Liver (tissue), 8 donors: ENCODE measurements at regions not wholly inside any gene's neighbourhood (a gene's known extent, or its start where the extent isn't known, plus 50 kb on each side); places are given as distances from the start of the nearest gene placed in this dataset.

Experiments used
- DNase-seq: peaks from one replicate; pipeline ENCODE4 v3.0.0-alpha.2; 2017; ENCODE audit warnings: low spot score
- H3K27ac ChIP-seq, 2 donors: one replicate each; pipeline ENCODE4 v1.7.0; 2013; ENCODE audit warnings: inconsistent platforms in 2 of 2, low read length in 2 of 2, control low read depth in 1 of 2, low read depth in 1 of 2, mild to moderate bottlenecking in 1 of 2
- H3K27me3 ChIP-seq, 4 donors: one replicate each; pipeline versions ENCODE4 v1.6.1 to v1.7.0; 2013; ENCODE audit warnings: low read length in 3 of 4, inconsistent platforms in 1 of 4, mild to moderate bottlenecking in 1 of 4, moderate library complexity in 1 of 4; ENCODE audit not compliant: control insufficient read depth in 4 of 4, insufficient read depth in 4 of 4
- H3K36me3 ChIP-seq, 4 donors: one replicate each; pipeline versions ENCODE4 v1.6.1 to v1.7.0; 2013; ENCODE audit warnings: low read length in 3 of 4, mild to moderate bottlenecking in 3 of 4, low read depth in 1 of 4, moderate library complexity in 1 of 4; ENCODE audit not compliant: control insufficient read depth in 4 of 4, insufficient read depth in 3 of 4
- H3K4me1 ChIP-seq, 4 donors: one replicate each; pipeline versions ENCODE4 v1.6.1 to v1.7.0; 2013; ENCODE audit warnings: low read length in 3 of 4, mild to moderate bottlenecking in 3 of 4, moderate library complexity in 1 of 4; ENCODE audit not compliant: control insufficient read depth in 4 of 4, insufficient read depth in 4 of 4
- H3K4me3 ChIP-seq, 3 donors: one replicate each; pipeline versions ENCODE4 v1.6.1 to v1.7.0; 2013; ENCODE audit warnings: low read length in 3 of 3, control low read depth in 1 of 3, low read depth in 1 of 3, mild to moderate bottlenecking in 1 of 3
- H3K9ac ChIP-seq, 2 donors: one replicate each; pipeline ENCODE4 v1.7.0; 2013; ENCODE audit warnings: low read length in 2 of 2, mild to moderate bottlenecking in 2 of 2, moderate library complexity in 2 of 2, control low read depth in 1 of 2, low read depth in 1 of 2
- H3K9me3 ChIP-seq, 4 donors: one replicate each; pipeline versions ENCODE4 v1.6.1 to v1.7.0; 2013; ENCODE audit warnings: low read length in 3 of 4; ENCODE audit not compliant: control insufficient read depth in 4 of 4
- EGR1 ChIP-seq, 2 donors: IDR thresholded peaks; 2 replicates each; pipeline ENCODE4 v1.6.1; 2016 to 2018; ENCODE audit warnings: antibody characterized with exemption in 2 of 2, low read depth in 2 of 2
- FOXA1 ChIP-seq: IDR thresholded peaks from 2 replicates; pipeline ENCODE4 v1.6.1; 2016; ENCODE audit warnings: antibody characterized with exemption
- FOXA2 ChIP-seq: IDR thresholded peaks from 2 replicates; pipeline ENCODE4 v1.6.1; 2016; ENCODE audit warnings: antibody characterized with exemption
- GABPA ChIP-seq, 2 donors: IDR thresholded peaks in 1 of 2; conservative IDR thresholded peaks in 1 of 2; 2 replicates each; pipeline ENCODE4 v1.6.1; 2016; ENCODE audit warnings: antibody characterized with exemption in 2 of 2, mild to moderate bottlenecking in 1 of 2, moderate library complexity in 1 of 2
- HNF4A ChIP-seq, 2 donors: conservative IDR thresholded peaks; 2 replicates each; pipeline ENCODE4 v1.6.1; 2016; ENCODE audit warnings: antibody characterized with exemption in 2 of 2, mild to moderate bottlenecking in 2 of 2
- HNF4G ChIP-seq: IDR thresholded peaks from 2 replicates; pipeline ENCODE4 v1.6.1; 2016; ENCODE audit warnings: antibody characterized with exemption
- JUND ChIP-seq, 2 donors: IDR thresholded peaks; 2 replicates each; pipeline ENCODE4 v1.6.1; 2016; ENCODE audit warnings: antibody characterized with exemption in 2 of 2
- MAX ChIP-seq: IDR thresholded peaks from 2 replicates; pipeline ENCODE4 v1.6.1; 2016; ENCODE audit warnings: antibody characterized with exemption
- NR2F2 ChIP-seq: IDR thresholded peaks from 2 replicates; pipeline ENCODE4 v1.6.1; 2016; ENCODE audit warnings: antibody characterized with exemption
- RAD21 ChIP-seq, 2 donors: IDR thresholded peaks; 2 replicates each; pipeline ENCODE4 v1.6.1; 2016; ENCODE audit warnings: antibody characterized with exemption in 2 of 2, mild to moderate bottlenecking in 2 of 2
- RXRA ChIP-seq, 2 donors: IDR thresholded peaks; 2 replicates each; pipeline ENCODE4 v1.6.1; 2017 to 2018; ENCODE audit warnings: antibody characterized with exemption in 2 of 2, mild to moderate bottlenecking in 1 of 2
- SP1 ChIP-seq: IDR thresholded peaks from 2 replicates; pipeline ENCODE4 v1.6.1; 2018; ENCODE audit warnings: antibody characterized with exemption, mild to moderate bottlenecking
- TAF1 ChIP-seq: conservative IDR thresholded peaks from 2 replicates; pipeline ENCODE4 v1.6.1; 2016; ENCODE audit warnings: antibody characterized with exemption, mild to moderate bottlenecking
- YY1 ChIP-seq: IDR thresholded peaks from 2 replicates; pipeline ENCODE4 v1.6.1; 2016; ENCODE audit warnings: antibody characterized with exemption, mild to moderate bottlenecking
- ZBTB33 ChIP-seq: IDR thresholded peaks from 2 replicates; pipeline ENCODE4 v1.6.1; 2016; ENCODE audit warnings: antibody characterized with exemption
- WGBS: extraction: QIAGEN DNeasy Blood & Tissue Kit; methylation state at CpG from one replicate; pipeline ENCODE4 v1.1.7; 2013; 5-methylcytosine and 5-hydroxymethylcytosine counted together
- TF ChIP-seq, protein P1 (sequence below): IDR thresholded peaks from 2 replicates; pipeline ENCODE4 v1.6.1; 2016; ENCODE audit warnings: antibody characterized with exemption
- TF ChIP-seq, protein P2 (sequence below): IDR thresholded peaks from 2 replicates; pipeline ENCODE4 v1.6.1; 2016; ENCODE audit warnings: antibody characterized with exemption, mild to moderate bottlenecking
- TF ChIP-seq, protein P3 (sequence below): fragments of 150-350 bp; IDR thresholded peaks from 2 replicates; pipeline ENCODE4 v1.5.1; 2017; ENCODE audit warnings: improper control_type of control experiment, low read depth, low read length; ENCODE audit not compliant: missing input control
- donor health status: healthy.
- donor health status: healthy.
- donor health status: healthy.
- donor health status: healthy.
- donor health status: healthy.

DNA sequence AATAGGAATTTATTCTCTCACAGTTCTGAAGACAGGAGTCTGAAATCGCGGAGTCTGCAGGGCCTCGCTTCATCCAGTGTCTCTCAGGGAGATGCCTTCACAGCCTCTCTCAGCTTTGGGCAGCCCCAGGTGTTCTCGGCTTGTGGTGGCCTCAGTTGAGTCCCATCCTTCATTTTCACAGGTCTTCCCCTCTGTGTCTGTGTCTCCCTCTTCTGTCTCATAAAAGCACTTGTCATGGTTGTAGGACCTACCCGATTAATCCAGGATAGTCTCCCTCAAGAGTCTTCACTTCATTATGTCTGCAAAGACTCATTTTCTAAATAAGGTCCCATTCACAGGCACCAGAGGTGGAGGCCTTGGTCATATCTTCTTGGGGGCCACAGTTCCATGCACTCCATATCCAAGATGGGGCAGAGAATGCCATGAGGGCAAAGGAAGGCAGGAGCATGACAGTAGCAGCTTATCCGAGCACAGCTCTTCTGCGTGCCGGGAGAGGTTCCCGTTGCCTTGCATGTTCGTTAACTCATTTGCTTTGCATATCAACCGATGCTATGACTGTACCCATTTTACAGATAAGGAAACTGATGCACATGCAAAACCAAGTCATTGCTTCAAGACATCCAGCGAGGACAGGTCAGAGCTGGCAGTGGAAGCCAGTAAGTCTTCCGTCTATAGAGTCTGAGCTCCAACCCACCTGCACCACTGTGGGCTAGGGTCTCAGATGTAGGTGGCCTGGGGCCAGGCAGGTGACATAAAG, 363.8 kb upstream of the SULF2 start:
- H3K9ac ChIP-seq: no peak overlapping the region
- H3K27ac ChIP-seq: no peak overlapping the region
- no peak for DNase-seq
- TF ChIP-seq HNF4A (conservative IDR thresholded peaks at IDR 0.05) (no peak), TAF1 (no peak), YY1 (no peak), GABPA (IDR thresholded peaks at IDR 0.05 in 1 of 2, conservative IDR thresholded peaks at IDR 0.05 in 1 of 2) (no peak), NR2F2 (no peak), RAD21 (IDR thresholded peaks at IDR 0.05) (no peak)
- TF ChIP-seq, protein P1, sequence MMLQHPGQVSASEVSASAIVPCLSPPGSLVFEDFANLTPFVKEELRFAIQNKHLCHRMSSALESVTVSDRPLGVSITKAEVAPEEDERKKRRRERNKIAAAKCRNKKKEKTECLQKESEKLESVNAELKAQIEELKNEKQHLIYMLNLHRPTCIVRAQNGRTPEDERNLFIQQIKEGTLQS: no peak
- H3K4me3 ChIP-seq: no peak overlapping the region
- no peaks in the 10 kb centered on the region for H3K4me1 ChIP-seq
- H3K36me3 ChIP-seq: no peaks in the 10 kb centered on the region
- H3K9me3 ChIP-seq: no peaks in the 10 kb centered on the region
- 92% methylated on average over 13 of the region's 13 CpGs for WGBS
- peaks cover 0 to 2% (median 0%) of the 10 kb centered on the region in 4 donors for H3K27me3 ChIP-seq

DNA sequence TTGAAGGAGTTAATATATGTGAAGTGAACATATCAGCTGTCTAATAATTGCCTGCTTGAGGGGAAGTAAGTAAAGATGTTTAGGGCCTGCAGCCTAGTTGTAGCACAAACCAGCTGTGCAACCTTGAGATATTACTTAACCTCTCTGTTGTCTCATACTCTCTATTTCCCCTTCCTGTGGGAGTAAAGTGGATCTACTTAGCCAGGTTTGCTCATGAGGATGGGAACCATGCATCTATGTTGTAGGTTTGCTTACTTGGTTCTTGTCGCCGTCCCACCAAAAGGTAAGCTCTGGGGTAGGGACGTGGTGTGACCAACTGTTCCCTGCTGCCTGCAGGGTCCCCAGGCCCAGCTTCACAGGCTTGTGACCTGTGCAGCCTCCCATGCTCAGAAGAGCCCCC, 362.7 kb upstream of the SULF2 start:
- TF ChIP-seq RXRA (IDR thresholded peaks at IDR 0.05): no peak
- TF ChIP-seq HNF4G: no peak
- TF ChIP-seq, protein P2, sequence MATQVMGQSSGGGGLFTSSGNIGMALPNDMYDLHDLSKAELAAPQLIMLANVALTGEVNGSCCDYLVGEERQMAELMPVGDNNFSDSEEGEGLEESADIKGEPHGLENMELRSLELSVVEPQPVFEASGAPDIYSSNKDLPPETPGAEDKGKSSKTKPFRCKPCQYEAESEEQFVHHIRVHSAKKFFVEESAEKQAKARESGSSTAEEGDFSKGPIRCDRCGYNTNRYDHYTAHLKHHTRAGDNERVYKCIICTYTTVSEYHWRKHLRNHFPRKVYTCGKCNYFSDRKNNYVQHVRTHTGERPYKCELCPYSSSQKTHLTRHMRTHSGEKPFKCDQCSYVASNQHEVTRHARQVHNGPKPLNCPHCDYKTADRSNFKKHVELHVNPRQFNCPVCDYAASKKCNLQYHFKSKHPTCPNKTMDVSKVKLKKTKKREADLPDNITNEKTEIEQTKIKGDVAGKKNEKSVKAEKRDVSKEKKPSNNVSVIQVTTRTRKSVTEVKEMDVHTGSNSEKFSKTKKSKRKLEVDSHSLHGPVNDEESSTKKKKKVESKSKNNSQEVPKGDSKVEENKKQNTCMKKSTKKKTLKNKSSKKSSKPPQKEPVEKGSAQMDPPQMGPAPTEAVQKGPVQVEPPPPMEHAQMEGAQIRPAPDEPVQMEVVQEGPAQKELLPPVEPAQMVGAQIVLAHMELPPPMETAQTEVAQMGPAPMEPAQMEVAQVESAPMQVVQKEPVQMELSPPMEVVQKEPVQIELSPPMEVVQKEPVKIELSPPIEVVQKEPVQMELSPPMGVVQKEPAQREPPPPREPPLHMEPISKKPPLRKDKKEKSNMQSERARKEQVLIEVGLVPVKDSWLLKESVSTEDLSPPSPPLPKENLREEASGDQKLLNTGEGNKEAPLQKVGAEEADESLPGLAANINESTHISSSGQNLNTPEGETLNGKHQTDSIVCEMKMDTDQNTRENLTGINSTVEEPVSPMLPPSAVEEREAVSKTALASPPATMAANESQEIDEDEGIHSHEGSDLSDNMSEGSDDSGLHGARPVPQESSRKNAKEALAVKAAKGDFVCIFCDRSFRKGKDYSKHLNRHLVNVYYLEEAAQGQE: no peak
- no peak for TF ChIP-seq EGR1 (IDR thresholded peaks at IDR 0.05; ENCODE audit: low read depth in 2 of 2)
- TF ChIP-seq JUND (IDR thresholded peaks at IDR 0.05): no peak
- no peak for TF ChIP-seq GABPA (IDR thresholded peaks at IDR 0.05 in 1 of 2, conservative IDR thresholded peaks at IDR 0.05 in 1 of 2)
- no peak for TF ChIP-seq FOXA1
- TF ChIP-seq MAX: no peak
- TF ChIP-seq HNF4A (conservative IDR thresholded peaks at IDR 0.05): no peak
- TF ChIP-seq YY1: no peak
- TF ChIP-seq RAD21 (IDR thresholded peaks at IDR 0.05): no peak
- TF ChIP-seq, protein P1: no peak
- TF ChIP-seq TAF1: no peak
- no peak for TF ChIP-seq FOXA2
- TF ChIP-seq NR2F2: no peak
- TF ChIP-seq ZBTB33: no peak
- TF ChIP-seq, protein P3, sequence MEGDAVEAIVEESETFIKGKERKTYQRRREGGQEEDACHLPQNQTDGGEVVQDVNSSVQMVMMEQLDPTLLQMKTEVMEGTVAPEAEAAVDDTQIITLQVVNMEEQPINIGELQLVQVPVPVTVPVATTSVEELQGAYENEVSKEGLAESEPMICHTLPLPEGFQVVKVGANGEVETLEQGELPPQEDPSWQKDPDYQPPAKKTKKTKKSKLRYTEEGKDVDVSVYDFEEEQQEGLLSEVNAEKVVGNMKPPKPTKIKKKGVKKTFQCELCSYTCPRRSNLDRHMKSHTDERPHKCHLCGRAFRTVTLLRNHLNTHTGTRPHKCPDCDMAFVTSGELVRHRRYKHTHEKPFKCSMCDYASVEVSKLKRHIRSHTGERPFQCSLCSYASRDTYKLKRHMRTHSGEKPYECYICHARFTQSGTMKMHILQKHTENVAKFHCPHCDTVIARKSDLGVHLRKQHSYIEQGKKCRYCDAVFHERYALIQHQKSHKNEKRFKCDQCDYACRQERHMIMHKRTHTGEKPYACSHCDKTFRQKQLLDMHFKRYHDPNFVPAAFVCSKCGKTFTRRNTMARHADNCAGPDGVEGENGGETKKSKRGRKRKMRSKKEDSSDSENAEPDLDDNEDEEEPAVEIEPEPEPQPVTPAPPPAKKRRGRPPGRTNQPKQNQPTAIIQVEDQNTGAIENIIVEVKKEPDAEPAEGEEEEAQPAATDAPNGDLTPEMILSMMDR: no peak
- no peak for TF ChIP-seq SP1
- H3K36me3 ChIP-seq: no peaks in the 10 kb centered on the region
- WGBS: 96% methylated on average over 3 of the region's 3 CpGs
- H3K27me3 ChIP-seq: peaks cover 0 to 2% (median 0%) of the 10 kb centered on the region in 4 donors
- DNase-seq: no peak
- no peaks in the 10 kb centered on the region for H3K9me3 ChIP-seq
- no peak overlapping the region for H3K4me3 ChIP-seq
- H3K4me1 ChIP-seq: no peaks in the 10 kb centered on the region
- H3K27ac ChIP-seq: no peak overlapping the region
- no peak overlapping the region for H3K9ac ChIP-seq
